ENCODE measurements at regions not wholly inside any gene's neighbourhood (a gene's known extent, or its start where the extent isn't known, plus 50 kb on each side); places are given as distances from the start of the nearest gene placed in this dataset.

DNA sequence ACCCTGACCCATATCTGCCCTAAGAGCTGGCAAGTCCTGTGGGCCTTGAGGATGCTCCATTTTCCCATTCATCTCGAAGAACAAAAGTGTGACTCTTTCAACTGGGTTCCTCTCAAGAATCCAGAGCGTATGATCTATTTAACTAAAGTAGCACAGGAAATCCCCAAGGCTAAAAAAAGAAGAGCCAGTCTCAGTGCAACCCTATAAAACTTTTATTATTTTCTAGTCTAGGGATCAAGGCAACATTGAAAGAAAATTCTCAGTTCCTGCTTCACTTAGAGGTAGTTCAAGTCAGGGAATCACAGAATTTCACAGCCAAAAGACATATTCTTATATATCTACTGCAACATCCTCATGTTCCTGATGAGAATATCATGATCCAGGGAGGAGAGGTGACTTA is 51.6 kb upstream of the GRM7 start:
- TF ChIP-seq CTCF (IDR thresholded peaks at IDR 0.05): no peak
- no peak for TF ChIP-seq POLR2A (IDR thresholded peaks at IDR 0.05)
